ENCODE measurements at regions not wholly inside any gene's neighbourhood (a gene's known extent, or its start where the extent isn't known, plus 50 kb on each side); places are given as distances from the start of the nearest gene placed in this dataset.

DNA sequence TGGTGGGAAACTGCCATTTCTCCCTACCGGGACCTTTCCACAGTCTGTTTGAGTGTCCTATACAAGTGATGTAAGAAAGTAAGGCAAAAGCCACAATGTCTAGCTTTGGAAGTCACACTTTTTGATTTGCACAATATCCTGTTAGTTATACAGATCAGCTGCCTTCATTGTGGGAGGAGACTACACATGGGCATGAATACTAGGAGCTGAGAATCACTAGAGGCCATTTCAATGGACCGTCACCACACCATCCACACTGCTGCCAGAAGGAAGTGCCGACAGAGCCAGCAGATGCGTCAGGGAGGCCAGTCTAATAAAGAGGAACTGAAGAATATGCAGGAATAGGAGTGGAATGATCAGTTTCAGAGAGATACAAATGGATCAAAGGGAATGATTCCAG, 65.8 kb downstream of the SCN11A start:
- H3K4me3 ChIP-seq (ENCODE audit: severe bottlenecking) = no peak overlapping the region
- H3K36me3 ChIP-seq (ENCODE audit: low read depth) = no peaks in the 10 kb centered on the region
- H3K4me1 ChIP-seq (ENCODE audit: insufficient read depth, poor library complexity, severe bottlenecking) = peaks cover 3% of the 10 kb centered on the region
- no peaks in the 10 kb centered on the region for H3K9me3 ChIP-seq (ENCODE audit: severe bottlenecking)
- DNase-seq (ENCODE audit: low spot score) (no peak), ATAC-seq (ENCODE audit: low read depth) (peak; percentile 8; the same call in 1 of the 3 replicates)
- H3K27me3 ChIP-seq (ENCODE audit: insufficient read depth, poor library complexity, severe bottlenecking) = no peaks in the 10 kb centered on the region
- TF ChIP-seq, protein P1, sequence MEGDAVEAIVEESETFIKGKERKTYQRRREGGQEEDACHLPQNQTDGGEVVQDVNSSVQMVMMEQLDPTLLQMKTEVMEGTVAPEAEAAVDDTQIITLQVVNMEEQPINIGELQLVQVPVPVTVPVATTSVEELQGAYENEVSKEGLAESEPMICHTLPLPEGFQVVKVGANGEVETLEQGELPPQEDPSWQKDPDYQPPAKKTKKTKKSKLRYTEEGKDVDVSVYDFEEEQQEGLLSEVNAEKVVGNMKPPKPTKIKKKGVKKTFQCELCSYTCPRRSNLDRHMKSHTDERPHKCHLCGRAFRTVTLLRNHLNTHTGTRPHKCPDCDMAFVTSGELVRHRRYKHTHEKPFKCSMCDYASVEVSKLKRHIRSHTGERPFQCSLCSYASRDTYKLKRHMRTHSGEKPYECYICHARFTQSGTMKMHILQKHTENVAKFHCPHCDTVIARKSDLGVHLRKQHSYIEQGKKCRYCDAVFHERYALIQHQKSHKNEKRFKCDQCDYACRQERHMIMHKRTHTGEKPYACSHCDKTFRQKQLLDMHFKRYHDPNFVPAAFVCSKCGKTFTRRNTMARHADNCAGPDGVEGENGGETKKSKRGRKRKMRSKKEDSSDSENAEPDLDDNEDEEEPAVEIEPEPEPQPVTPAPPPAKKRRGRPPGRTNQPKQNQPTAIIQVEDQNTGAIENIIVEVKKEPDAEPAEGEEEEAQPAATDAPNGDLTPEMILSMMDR (IDR thresholded peaks at IDR 0.05; ENCODE audit: poor library complexity, severe bottlenecking) = no peak
- H3K27ac ChIP-seq (ENCODE audit: poor library complexity, severe bottlenecking) = no peak overlapping the region

DNA sequence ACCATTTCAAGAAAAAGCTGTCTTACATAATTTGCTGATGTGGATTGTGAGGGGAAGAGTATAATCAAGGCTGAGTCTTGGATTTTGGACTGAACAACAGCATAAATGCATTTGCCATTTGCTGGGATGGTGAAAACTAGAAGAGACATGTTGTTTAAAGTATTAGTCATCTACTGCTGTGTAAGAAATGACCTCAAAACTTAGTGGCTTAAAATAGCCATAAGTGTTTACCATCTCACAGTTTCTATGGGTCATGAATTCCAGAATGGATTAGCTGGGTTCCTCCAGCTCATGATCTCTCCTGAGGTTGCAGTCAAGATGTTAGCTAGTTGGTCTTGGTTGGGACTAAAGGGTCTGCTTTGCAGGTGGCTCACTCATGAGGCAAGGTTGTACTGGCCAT, 66.2 kb downstream of the SCN11A start:
- Histone ChIP-seq H3K27ac (ENCODE audit: poor library complexity, severe bottlenecking) (no peak overlapping the region), H3K36me3 (ENCODE audit: low read depth) (no peaks in the 10 kb centered on the region), H3K27me3 (ENCODE audit: insufficient read depth, poor library complexity, severe bottlenecking) (no peaks in the 10 kb centered on the region), H3K4me3 (ENCODE audit: severe bottlenecking) (no peak overlapping the region), H3K4me1 (ENCODE audit: insufficient read depth, poor library complexity, severe bottlenecking) (peaks cover 3% of the 10 kb centered on the region), H3K9me3 (ENCODE audit: severe bottlenecking) (no peaks in the 10 kb centered on the region)
- TF ChIP-seq, protein P1 (IDR thresholded peaks at IDR 0.05; ENCODE audit: poor library complexity, severe bottlenecking) = no peak
- ATAC-seq (ENCODE audit: low read depth) (peak; percentile 85), DNase-seq (ENCODE audit: low spot score) (no peak)

DNA sequence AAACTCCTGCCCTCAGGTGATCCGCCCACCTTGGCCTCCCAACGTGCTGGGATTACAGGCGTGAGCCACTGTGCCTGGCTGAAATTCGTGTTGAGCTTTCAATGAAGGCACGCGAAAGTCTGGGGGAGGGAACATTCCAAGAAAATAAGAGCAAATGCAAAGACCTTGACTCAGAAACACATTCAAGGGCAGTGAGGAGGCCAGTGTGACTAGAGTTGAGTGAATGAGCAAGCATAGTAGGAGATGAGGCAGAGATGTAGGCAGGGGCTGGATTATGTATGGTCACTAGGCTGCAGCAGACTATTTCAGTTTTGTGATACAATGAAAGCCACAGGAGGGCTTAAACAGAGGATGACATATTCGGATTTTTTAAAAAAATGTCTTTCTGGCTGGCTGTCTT, 67.0 kb downstream of the SCN11A start:
- Histone ChIP-seq H3K9me3 (ENCODE audit: severe bottlenecking) (no peaks in the 10 kb centered on the region), H3K4me3 (ENCODE audit: severe bottlenecking) (no peak overlapping the region), H3K27ac (ENCODE audit: poor library complexity, severe bottlenecking) (no peak overlapping the region), H3K27me3 (ENCODE audit: insufficient read depth, poor library complexity, severe bottlenecking) (no peaks in the 10 kb centered on the region), H3K36me3 (ENCODE audit: low read depth) (no peaks in the 10 kb centered on the region), H3K4me1 (ENCODE audit: insufficient read depth, poor library complexity, severe bottlenecking) (peaks cover 3% of the 10 kb centered on the region)
- TF ChIP-seq, protein P1 (IDR thresholded peaks at IDR 0.05; ENCODE audit: poor library complexity, severe bottlenecking) = no peak
- ATAC-seq (ENCODE audit: low read depth) (no peak), DNase-seq (ENCODE audit: low spot score) (no peak)

DNA sequence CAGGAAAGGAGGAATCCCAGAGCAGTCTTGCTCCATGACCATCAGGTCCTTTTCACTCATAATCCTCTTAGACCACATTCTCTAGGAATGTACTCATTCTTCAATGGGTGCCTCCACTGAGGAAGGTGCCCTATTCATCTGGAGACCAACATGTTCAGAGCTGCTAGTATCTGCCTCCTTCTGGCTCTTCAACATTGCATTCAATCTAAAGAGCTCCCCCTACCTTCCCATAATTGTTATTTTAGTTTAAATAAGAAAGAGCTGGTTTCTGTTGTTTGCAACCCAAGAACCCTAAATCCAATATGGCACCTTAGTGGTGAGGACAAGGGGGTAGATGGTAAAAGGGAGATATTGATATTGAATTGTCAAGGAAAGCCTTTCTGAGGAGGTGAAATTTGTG, 67.6 kb downstream of the SCN11A start:
- ATAC-seq (ENCODE audit: low read depth) (no peak), DNase-seq (ENCODE audit: low spot score) (no peak)
- H3K9me3 ChIP-seq (ENCODE audit: severe bottlenecking) = no peaks in the 10 kb centered on the region
- TF ChIP-seq, protein P1 (IDR thresholded peaks at IDR 0.05; ENCODE audit: poor library complexity, severe bottlenecking) = no peak
- no peak overlapping the region for H3K27ac ChIP-seq (ENCODE audit: poor library complexity, severe bottlenecking)
- no peaks in the 10 kb centered on the region for H3K36me3 ChIP-seq (ENCODE audit: low read depth)
- H3K27me3 ChIP-seq (ENCODE audit: insufficient read depth, poor library complexity, severe bottlenecking) = no peaks in the 10 kb centered on the region
- no peak overlapping the region for H3K4me3 ChIP-seq (ENCODE audit: severe bottlenecking)
- H3K4me1 ChIP-seq (ENCODE audit: insufficient read depth, poor library complexity, severe bottlenecking) = peaks cover 3% of the 10 kb centered on the region

DNA sequence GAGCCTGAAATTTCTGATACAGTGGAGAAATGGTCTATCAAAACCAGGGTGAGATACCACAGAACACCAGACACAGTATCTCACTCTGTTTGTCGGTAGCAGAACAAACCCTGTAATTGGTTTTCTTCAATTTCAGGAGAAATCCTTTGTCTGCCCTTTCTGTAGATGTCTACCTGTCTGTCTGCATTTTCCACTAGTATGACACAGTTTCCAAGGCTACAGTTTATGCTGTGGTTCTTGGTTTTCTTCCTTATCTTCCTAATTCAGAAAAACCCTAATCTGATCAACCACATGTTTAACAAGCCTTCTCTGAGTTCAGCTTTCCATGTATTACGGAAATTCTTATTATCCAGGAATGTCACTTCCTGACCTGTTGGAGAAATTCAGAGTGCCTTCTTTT, 70.8 kb downstream of the SCN11A start:
- Histone ChIP-seq H3K4me1 (ENCODE audit: insufficient read depth, poor library complexity, severe bottlenecking) (peaks cover 3% of the 10 kb centered on the region), H3K27ac (ENCODE audit: poor library complexity, severe bottlenecking) (no peak overlapping the region), H3K4me3 (ENCODE audit: severe bottlenecking) (no peak overlapping the region), H3K9me3 (ENCODE audit: severe bottlenecking) (no peaks in the 10 kb centered on the region), H3K36me3 (ENCODE audit: low read depth) (no peaks in the 10 kb centered on the region), H3K27me3 (ENCODE audit: insufficient read depth, poor library complexity, severe bottlenecking) (no peaks in the 10 kb centered on the region)
- ATAC-seq (ENCODE audit: low read depth) = no peak
- DNase-seq (ENCODE audit: low spot score) = no peak
- TF ChIP-seq, protein P1 (IDR thresholded peaks at IDR 0.05; ENCODE audit: poor library complexity, severe bottlenecking) = no peak

All from RWPE2 (cell line).